Rectal smooth muscle tissue (tissue), 1 donor: ENCODE measurements at regions not wholly inside any gene's neighbourhood (a gene's known extent, or its start where the extent isn't known, plus 50 kb on each side); places are given as distances from the start of the nearest gene placed in this dataset.
"Not testable (repeated sequence)": the region's sequence is repeated elsewhere in the genome, so short reads cannot be mapped to it uniquely, and the experiment has no call there.

ENCODE experiments used
- H3K27ac ChIP-seq: one replicate; pipeline ENCODE4 v1.7.0; 2013; ENCODE audit warnings: low read depth, low read length, inconsistent platforms
- H3K27me3 ChIP-seq: one replicate; pipeline ENCODE4 v1.7.0; 2013; ENCODE audit warnings: low read length; ENCODE audit not compliant: control insufficient read depth, insufficient read depth
- H3K36me3 ChIP-seq: one replicate; pipeline ENCODE4 v1.7.0; 2013; ENCODE audit warnings: low read length; ENCODE audit not compliant: control insufficient read depth, insufficient read depth
- H3K4me1 ChIP-seq: one replicate; pipeline ENCODE4 v1.7.0; 2013; ENCODE audit warnings: low read length; ENCODE audit not compliant: control insufficient read depth, insufficient read depth
- H3K4me3 ChIP-seq: one replicate; pipeline ENCODE4 v1.7.0; 2013; ENCODE audit warnings: low read length
- H3K9ac ChIP-seq: one replicate; pipeline ENCODE4 v1.7.0; 2013; ENCODE audit warnings: low read length

DNA sequence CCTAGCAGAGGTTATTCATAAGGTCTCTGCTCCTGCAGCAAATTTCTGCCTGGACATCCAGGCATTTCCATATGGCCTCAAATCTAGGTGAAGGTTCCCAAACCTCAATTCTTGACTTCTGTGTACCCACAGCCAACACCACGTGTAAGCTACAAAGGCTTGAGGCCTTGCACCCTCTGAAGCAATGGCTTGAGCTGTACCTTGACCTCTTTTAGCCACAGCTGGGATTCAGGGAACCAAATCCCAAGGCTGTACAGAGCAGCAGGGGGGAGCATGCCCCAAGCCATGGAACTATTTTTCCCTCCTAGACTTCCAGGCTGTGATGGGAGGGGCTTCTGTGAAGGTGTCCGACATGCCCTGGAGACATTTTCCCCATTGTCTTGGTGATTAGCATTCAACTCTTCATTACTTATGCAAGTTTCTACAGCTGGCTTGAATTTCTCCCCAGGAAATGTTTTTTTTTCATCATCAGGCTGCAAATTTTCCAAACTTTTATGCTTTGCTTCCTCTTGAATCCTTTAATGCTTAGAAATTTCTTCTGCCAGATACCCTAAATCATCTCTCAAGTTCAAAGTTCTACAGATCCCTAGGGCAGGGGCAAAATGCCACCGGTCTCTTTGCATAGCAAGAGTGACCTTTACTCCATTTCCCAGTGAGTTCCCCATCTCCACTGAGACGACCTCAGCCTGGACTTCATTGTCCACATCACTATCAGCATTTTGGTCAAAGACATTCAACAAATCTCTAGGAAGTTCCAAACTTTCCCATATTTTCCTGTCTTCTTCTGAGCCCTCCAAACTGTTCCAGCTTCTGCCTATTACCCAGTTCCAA, 1148.9 kb downstream of the SORCS1 start:
- not testable (repeated sequence) for H3K9ac ChIP-seq, H3K36me3 ChIP-seq, H3K27me3 ChIP-seq, H3K4me1 ChIP-seq, H3K27ac ChIP-seq, H3K4me3 ChIP-seq

DNA sequence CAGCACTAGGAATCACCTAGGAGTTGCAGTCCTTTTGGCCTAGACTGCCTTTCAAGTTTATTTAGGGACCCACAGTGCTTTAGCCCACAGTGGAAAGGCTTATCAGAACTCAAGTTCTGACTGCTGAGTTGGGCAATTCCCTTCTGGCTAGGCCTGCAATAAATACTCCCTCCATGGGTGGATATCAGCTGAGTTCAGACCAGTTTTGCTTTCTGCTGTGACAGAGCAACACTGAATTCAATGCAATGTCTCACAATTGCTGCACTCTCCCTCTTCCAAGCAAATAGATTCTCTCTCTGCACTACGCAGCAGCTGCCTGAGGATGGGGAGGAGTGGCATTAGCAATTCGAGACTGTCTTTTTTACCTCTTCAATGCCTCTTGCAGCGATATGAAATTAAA, 1153.3 kb downstream of the SORCS1 start:
- Histone ChIP-seq H3K36me3 (no peaks in the 10 kb centered on the region), H3K9ac (no peak overlapping the region), H3K4me1 (no peaks in the 10 kb centered on the region), H3K27ac (no peak overlapping the region), H3K4me3 (no peak overlapping the region), H3K27me3 (no peaks in the 10 kb centered on the region)

DNA sequence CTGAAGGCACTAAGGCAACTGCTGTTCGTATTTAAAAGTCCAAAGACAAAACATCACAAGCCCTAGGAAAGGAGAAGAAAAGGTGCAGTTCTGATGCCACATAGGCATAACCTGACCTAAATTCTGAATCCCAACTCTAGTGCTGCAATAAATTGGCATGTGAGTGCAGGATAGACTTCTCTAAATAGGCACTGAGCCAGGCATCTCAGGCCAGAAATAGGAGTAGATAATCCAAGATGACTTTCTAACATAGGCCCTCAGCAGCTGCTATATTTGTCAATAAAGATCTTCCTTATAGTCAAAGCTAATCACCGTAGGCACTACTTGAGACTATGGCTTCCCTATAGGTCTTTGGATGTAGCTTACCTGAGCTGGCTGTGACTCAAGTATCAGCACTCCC, 1163.8 kb downstream of the SORCS1 start:
- H3K36me3 ChIP-seq, result no peaks in the 10 kb centered on the region
- no peaks in the 10 kb centered on the region for H3K4me1 ChIP-seq
- H3K4me3 ChIP-seq, result no peak overlapping the region
- H3K9ac ChIP-seq, result no peak overlapping the region
- H3K27me3 ChIP-seq, result no peaks in the 10 kb centered on the region
- H3K27ac ChIP-seq, result no peak overlapping the region

- Histone ChIP-seq H3K27me3 (no peaks in the 10 kb centered on the region), H3K4me1 (no peaks in the 10 kb centered on the region), H3K27ac (no peak overlapping the region), H3K9ac (no peak overlapping the region), H3K36me3 (no peaks in the 10 kb centered on the region), H3K4me3 (no peak overlapping the region)
Measured at GRCh38 chr10:105993609-105994008, 1170.9 kb downstream of the SORCS1 start.

DNA sequence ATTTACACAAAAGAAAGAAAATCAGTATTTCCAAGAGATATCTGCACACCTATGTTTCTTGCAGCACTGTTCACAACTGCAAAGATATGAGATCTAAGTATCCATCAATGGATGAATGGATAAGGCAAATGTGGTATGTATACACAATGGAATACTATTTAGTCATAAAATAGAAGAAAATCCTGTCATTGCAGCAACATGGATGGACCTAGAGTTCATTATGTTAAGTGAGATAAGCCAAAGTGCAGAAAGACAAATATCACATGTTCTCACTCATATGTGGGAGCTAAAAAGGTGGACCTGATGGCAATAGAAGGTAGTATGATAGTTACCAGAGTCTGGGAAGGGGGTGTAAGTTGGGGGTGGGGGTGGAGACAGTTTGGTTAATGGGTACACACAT, 1171.6 kb downstream of the SORCS1 start:
- no peaks in the 10 kb centered on the region for H3K27me3 ChIP-seq
- no peaks in the 10 kb centered on the region for H3K36me3 ChIP-seq
- no peak overlapping the region for H3K9ac ChIP-seq
- no peak overlapping the region for H3K27ac ChIP-seq
- no peaks in the 10 kb centered on the region for H3K4me1 ChIP-seq
- no peak overlapping the region for H3K4me3 ChIP-seq

DNA sequence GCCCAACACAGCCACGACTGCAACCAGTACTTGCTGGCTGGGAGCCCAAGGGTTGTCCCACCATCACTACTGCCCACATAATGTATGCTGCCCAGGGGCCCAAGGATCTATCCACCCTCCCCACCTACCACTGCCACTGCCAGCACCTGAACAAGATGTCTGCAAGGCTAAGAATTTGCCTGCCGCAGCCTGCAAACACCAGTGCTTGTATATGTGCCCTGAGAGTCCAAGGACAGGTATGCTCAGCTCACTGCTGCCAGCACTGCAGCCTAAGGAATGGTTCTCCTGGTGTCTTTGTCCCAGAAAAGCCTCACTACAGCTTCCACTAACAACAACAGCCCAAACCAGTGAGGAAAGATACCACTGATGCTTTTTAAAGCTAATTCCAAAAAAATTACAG, 1174.0 kb downstream of the SORCS1 start:
- no peaks in the 10 kb centered on the region for H3K27me3 ChIP-seq

GRCh38 chr10:105989995-105990394, 1174.5 kb downstream of the SORCS1 start:
- no peak overlapping the region for H3K9ac ChIP-seq
- H3K27me3 ChIP-seq, result no peaks in the 10 kb centered on the region
- no peaks in the 10 kb centered on the region for H3K4me1 ChIP-seq
- no peak overlapping the region for H3K4me3 ChIP-seq
- no peak overlapping the region for H3K27ac ChIP-seq
- H3K36me3 ChIP-seq, result no peaks in the 10 kb centered on the region

More for the DNA sequence above, 1174.0 kb downstream of the SORCS1 start:
- Histone ChIP-seq H3K4me3 (no peak overlapping the region), H3K27ac (no peak overlapping the region), H3K36me3 (no peaks in the 10 kb centered on the region), H3K4me1 (no peaks in the 10 kb centered on the region), H3K9ac (no peak overlapping the region)

DNA sequence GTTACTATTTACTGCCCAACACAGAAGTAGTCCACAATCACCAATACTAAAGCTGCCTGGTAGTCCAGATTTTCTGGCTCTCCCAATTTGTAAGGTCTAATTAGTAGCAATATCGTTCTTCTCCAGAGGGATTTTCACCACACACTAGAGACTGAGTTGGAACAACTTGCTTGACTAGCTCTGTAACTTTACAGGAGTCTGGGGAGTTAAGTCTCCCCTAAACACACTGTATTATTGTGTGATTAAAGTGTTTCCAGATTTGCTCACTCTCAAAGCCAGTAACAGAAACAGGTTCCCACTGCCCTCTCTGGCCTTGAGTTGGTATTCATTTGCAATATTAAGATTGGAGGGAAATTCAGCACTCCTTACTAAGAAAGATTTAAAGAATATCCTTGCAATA, 1175.7 kb downstream of the SORCS1 start:
- H3K4me1 ChIP-seq, result no peaks in the 10 kb centered on the region
- no peaks in the 10 kb centered on the region for H3K36me3 ChIP-seq
- H3K27me3 ChIP-seq, result no peaks in the 10 kb centered on the region
- no peak overlapping the region for H3K4me3 ChIP-seq
- H3K27ac ChIP-seq, result no peak overlapping the region
- no peak overlapping the region for H3K9ac ChIP-seq

DNA sequence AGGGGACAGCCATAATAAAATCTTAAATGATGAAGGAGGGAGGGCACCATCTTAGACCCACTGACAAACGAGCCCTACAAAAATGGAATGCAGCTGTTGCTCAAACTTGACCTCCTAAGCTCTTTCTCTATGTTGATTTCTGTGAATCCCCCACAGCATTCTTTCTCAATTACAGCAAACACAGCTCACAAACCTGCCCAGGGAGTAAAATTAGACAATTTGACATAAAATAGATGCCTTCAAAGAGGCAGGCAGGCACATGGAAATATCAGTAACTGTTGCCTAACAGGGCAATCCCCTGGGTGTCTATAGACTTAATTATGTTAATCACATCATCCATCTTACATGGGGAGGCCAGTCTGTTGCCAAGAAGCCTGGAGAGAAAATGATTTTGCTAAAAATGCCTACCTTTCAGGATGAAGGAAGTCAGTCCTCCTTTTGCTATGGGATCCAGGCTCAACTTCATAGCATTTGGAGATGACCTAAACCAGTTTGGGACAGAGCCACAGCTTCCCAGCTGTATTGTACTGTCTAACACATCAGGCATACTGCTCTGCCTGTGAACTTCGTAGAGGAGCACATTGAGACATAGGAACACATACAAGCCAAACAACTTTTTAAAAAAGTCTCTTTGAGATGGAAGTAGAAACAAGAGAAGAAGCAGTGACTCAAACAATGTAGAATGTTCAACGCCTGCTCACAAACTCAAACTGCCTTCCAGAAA, 1177.4 kb downstream of the SORCS1 start:
- no peak overlapping the region for H3K9ac ChIP-seq
- H3K4me3 ChIP-seq, result no peak overlapping the region
- H3K27me3 ChIP-seq, result no peaks in the 10 kb centered on the region
- H3K27ac ChIP-seq, result no peak overlapping the region
- H3K4me1 ChIP-seq, result no peaks in the 10 kb centered on the region
- no peaks in the 10 kb centered on the region for H3K36me3 ChIP-seq

DNA sequence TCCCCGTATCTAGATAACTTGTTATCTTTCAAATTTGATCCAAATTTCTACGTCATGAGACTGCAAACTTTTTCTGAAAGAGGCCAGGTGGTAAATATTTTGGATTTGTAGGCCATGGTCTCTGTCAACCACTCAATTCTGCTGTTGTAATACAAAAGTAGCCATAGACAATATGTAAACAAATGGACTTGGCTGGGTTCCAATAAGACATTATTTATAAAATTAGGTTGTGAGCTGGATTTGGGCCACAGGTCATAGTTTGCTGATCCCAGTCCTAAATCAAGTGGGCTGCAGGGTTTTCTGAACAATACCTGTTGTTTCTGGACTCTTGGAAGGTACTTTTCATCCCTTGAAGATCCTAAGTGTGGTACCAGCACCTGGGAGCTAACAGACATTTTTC, 1178.0 kb downstream of the SORCS1 start:
- Histone ChIP-seq H3K27ac (no peak overlapping the region), H3K27me3 (no peaks in the 10 kb centered on the region), H3K9ac (no peak overlapping the region), H3K4me3 (no peak overlapping the region), H3K36me3 (no peaks in the 10 kb centered on the region), H3K4me1 (no peaks in the 10 kb centered on the region)

- Histone ChIP-seq H3K4me1 (no peaks in the 10 kb centered on the region), H3K4me3 (no peak overlapping the region), H3K27me3 (no peaks in the 10 kb centered on the region), H3K27ac (no peak overlapping the region), H3K9ac (no peak overlapping the region), H3K36me3 (no peaks in the 10 kb centered on the region)
Measured at GRCh38 chr10:105982735-105983134, 1181.8 kb downstream of the SORCS1 start.

GRCh38 chr10:105981679-105982078, 1182.8 kb downstream of the SORCS1 start:
- no peak overlapping the region for H3K4me3 ChIP-seq
- H3K27ac ChIP-seq, result no peak overlapping the region
- H3K27me3 ChIP-seq, result no peaks in the 10 kb centered on the region
- H3K36me3 ChIP-seq, result no peaks in the 10 kb centered on the region
- no peak overlapping the region for H3K9ac ChIP-seq
- no peaks in the 10 kb centered on the region for H3K4me1 ChIP-seq
